ENCODE measurements at regions not wholly inside any gene's neighbourhood (a gene's known extent, or its start where the extent isn't known, plus 50 kb on each side); places are given as distances from the start of the nearest gene placed in this dataset.
A peak's percentile ranks its signal among the peaks of the same experiment; 100 is the strongest.

- DNase-seq (ENCODE audit: low read depth), result no peak
Observed at GRCh38 chr1:188249811-188250210, 1421.1 kb downstream of the PLA2G4A start.

- DNase-seq (ENCODE audit: low read depth), result no peak
Observed at GRCh38 chr1:188251036-188251435, 1422.3 kb downstream of the PLA2G4A start.

GRCh38 chr1:188261849-188262248 lies 1433.1 kb downstream of the PLA2G4A start:
- DNase-seq (ENCODE audit: low read depth), result peak; percentile 6

GRCh38 chr1:188269956-188270355 lies 1441.2 kb downstream of the PLA2G4A start:
- DNase-seq (ENCODE audit: low read depth), result no peak

- no peak for DNase-seq (ENCODE audit: low read depth)
Observed at GRCh38 chr1:188270497-188270896, 1441.7 kb downstream of the PLA2G4A start.

- DNase-seq (ENCODE audit: low read depth), result no peak
Observed at GRCh38 chr1:188277771-188278170, 1449.0 kb downstream of the PLA2G4A start.

GRCh38 chr1:188281921-188282320 lies 1453.2 kb downstream of the PLA2G4A start:
- no peak for DNase-seq (ENCODE audit: low read depth)

GRCh38 chr1:188295157-188295556 lies 1466.4 kb downstream of the PLA2G4A start:
- DNase-seq (ENCODE audit: low read depth), result no peak

- no peak for DNase-seq (ENCODE audit: low read depth)
Observed at GRCh38 chr1:188302746-188303145, 1474.0 kb downstream of the PLA2G4A start.

- no peak for DNase-seq (ENCODE audit: low read depth)
Observed at GRCh38 chr1:188314557-188315137, 1485.9 kb downstream of the PLA2G4A start.

GRCh38 chr1:188317894-188318293 lies 1489.1 kb downstream of the PLA2G4A start:
- no peak for DNase-seq (ENCODE audit: low read depth)

- no peak for DNase-seq (ENCODE audit: low read depth)
Observed at GRCh38 chr1:188325211-188325610, 1496.5 kb downstream of the PLA2G4A start.

- DNase-seq (ENCODE audit: low read depth), result no peak
Observed at GRCh38 chr1:188343914-188344313, 1515.2 kb downstream of the PLA2G4A start.

GRCh38 chr1:188350104-188350503 lies 1521.4 kb downstream of the PLA2G4A start:
- no peak for DNase-seq (ENCODE audit: low read depth)

GRCh38 chr1:188355082-188355481 lies 1526.3 kb downstream of the PLA2G4A start:
- DNase-seq (ENCODE audit: low read depth), result peak; percentile 11

- no peak for DNase-seq (ENCODE audit: low read depth)
Observed at GRCh38 chr1:188355847-188356246, 1527.1 kb downstream of the PLA2G4A start.

GRCh38 chr1:188359315-188359714 lies 1530.6 kb downstream of the PLA2G4A start:
- DNase-seq (ENCODE audit: low read depth), result no peak

GRCh38 chr1:188363943-188364342 lies 1535.2 kb downstream of the PLA2G4A start:
- DNase-seq (ENCODE audit: low read depth), result peak; percentile 17

GRCh38 chr1:188364927-188365449 lies 1536.2 kb downstream of the PLA2G4A start:
- no peak for DNase-seq (ENCODE audit: low read depth)

GRCh38 chr1:188365874-188366273 lies 1537.1 kb downstream of the PLA2G4A start:
- DNase-seq (ENCODE audit: low read depth), result no peak

GRCh38 chr1:188367661-188368060 lies 1538.9 kb downstream of the PLA2G4A start:
- no peak for DNase-seq (ENCODE audit: low read depth)

- DNase-seq (ENCODE audit: low read depth), result no peak
Observed at GRCh38 chr1:188371295-188371806, 1542.6 kb downstream of the PLA2G4A start.

GRCh38 chr1:188372821-188373220 lies 1544.1 kb downstream of the PLA2G4A start:
- no peak for DNase-seq (ENCODE audit: low read depth)

Data from HT1080 (cell line).